ENCODE measurements at regions not wholly inside any gene's neighbourhood (a gene's known extent, or its start where the extent isn't known, plus 50 kb on each side); places are given as distances from the start of the nearest gene placed in this dataset.
A peak's percentile ranks its signal among the peaks of the same experiment; 100 is the strongest.

GRCh38 chr7:22667187-22667561 is 59.8 kb upstream of the IL6 start:
- H4K20me1 ChIP-seq, result no peaks in the 10 kb centered on the region
- no peak overlapping the region for H3K4me3 ChIP-seq
- H3K4me1 ChIP-seq, result peaks cover 21% of the 10 kb centered on the region
- no peak overlapping the region for H3K27ac ChIP-seq
- no peak overlapping the region for H3K4me2 ChIP-seq
- no peak for TF ChIP-seq Cebpa-rat (IDR thresholded peaks at IDR 0.05)
- no peak overlapping the region for H3K9ac ChIP-seq
- H3K36me3 ChIP-seq, result no peaks in the 10 kb centered on the region
- H3K27me3 ChIP-seq, result no peaks in the 10 kb centered on the region
- peaks cover 16% of the 10 kb centered on the region for H3K9me3 ChIP-seq

GRCh38 chr7:22666732-22667131 is 60.3 kb upstream of the IL6 start:
- Histone ChIP-seq H3K9me3 (peaks cover 16% of the 10 kb centered on the region), H3K27me3 (no peaks in the 10 kb centered on the region), H3K27ac (no peak overlapping the region), H4K20me1 (no peaks in the 10 kb centered on the region), H3K9ac (no peak overlapping the region), H3K4me1 (peaks cover 21% of the 10 kb centered on the region), H3K36me3 (no peaks in the 10 kb centered on the region), H3K4me2 (no peak overlapping the region), H3K4me3 (no peak overlapping the region)
- no peak for TF ChIP-seq Cebpa-rat (IDR thresholded peaks at IDR 0.05)

GRCh38 chr7:22665923-22666322 is 61.1 kb upstream of the IL6 start:
- H3K27me3 ChIP-seq, result no peaks in the 10 kb centered on the region
- no peak overlapping the region for H3K4me2 ChIP-seq
- H3K36me3 ChIP-seq, result no peaks in the 10 kb centered on the region
- H3K9me3 ChIP-seq, result peaks cover 16% of the 10 kb centered on the region
- H3K4me1 ChIP-seq, result peaks cover 16% of the 10 kb centered on the region
- H3K27ac ChIP-seq, result no peak overlapping the region
- H3K4me3 ChIP-seq, result no peak overlapping the region
- TF ChIP-seq Cebpa-rat (IDR thresholded peaks at IDR 0.05), result no peak
- H4K20me1 ChIP-seq, result no peaks in the 10 kb centered on the region
- no peak overlapping the region for H3K9ac ChIP-seq

- Histone ChIP-seq H3K4me2 (no peak overlapping the region), H3K4me1 (peaks cover 16% of the 10 kb centered on the region), H3K27ac (no peak overlapping the region), H3K27me3 (no peaks in the 10 kb centered on the region), H4K20me1 (no peaks in the 10 kb centered on the region), H3K4me3 (no peak overlapping the region), H3K9ac (no peak overlapping the region), H3K9me3 (peaks cover 16% of the 10 kb centered on the region), H3K36me3 (no peaks in the 10 kb centered on the region)
- TF ChIP-seq Cebpa-rat (IDR thresholded peaks at IDR 0.05), result no peak
Observed at GRCh38 chr7:22664988-22665798, 61.8 kb upstream of the IL6 start.

- H3K4me2 ChIP-seq, result no peak overlapping the region
- TF ChIP-seq Cebpa-rat (IDR thresholded peaks at IDR 0.05), result no peak
- no peaks in the 10 kb centered on the region for H3K27me3 ChIP-seq
- H3K9ac ChIP-seq, result no peak overlapping the region
- H4K20me1 ChIP-seq, result no peaks in the 10 kb centered on the region
- H3K4me3 ChIP-seq, result no peak overlapping the region
- peaks cover 23% of the 10 kb centered on the region for H3K9me3 ChIP-seq
- no peak overlapping the region for H3K27ac ChIP-seq
- peaks cover 16% of the 10 kb centered on the region for H3K4me1 ChIP-seq
- H3K36me3 ChIP-seq, result no peaks in the 10 kb centered on the region
Observed at GRCh38 chr7:22663721-22664120, 63.3 kb upstream of the IL6 start.

GRCh38 chr7:22663357-22663718 is 63.7 kb upstream of the IL6 start:
- no peak overlapping the region for H3K9ac ChIP-seq
- no peak for TF ChIP-seq Cebpa-rat (IDR thresholded peaks at IDR 0.05)
- H3K27me3 ChIP-seq, result no peaks in the 10 kb centered on the region
- no peaks in the 10 kb centered on the region for H3K36me3 ChIP-seq
- H3K27ac ChIP-seq, result no peak overlapping the region
- H3K4me1 ChIP-seq, result peaks cover 16% of the 10 kb centered on the region
- peaks cover 23% of the 10 kb centered on the region for H3K9me3 ChIP-seq
- H3K4me3 ChIP-seq, result no peak overlapping the region
- H3K4me2 ChIP-seq, result no peak overlapping the region
- no peaks in the 10 kb centered on the region for H4K20me1 ChIP-seq

- Histone ChIP-seq H3K27me3 (no peaks in the 10 kb centered on the region), H3K4me2 (peak overlapping the region; percentile 42), H3K27ac (no peak overlapping the region), H4K20me1 (no peaks in the 10 kb centered on the region), H3K4me1 (peaks cover 16% of the 10 kb centered on the region), H3K9me3 (peaks cover 23% of the 10 kb centered on the region), H3K9ac (no peak overlapping the region), H3K36me3 (no peaks in the 10 kb centered on the region), H3K4me3 (no peak overlapping the region)
- TF ChIP-seq Cebpa-rat (IDR thresholded peaks at IDR 0.05), result no peak
Observed at GRCh38 chr7:22662556-22663356, 64.2 kb upstream of the IL6 start.

- Histone ChIP-seq H3K4me2 (peak overlapping the region; percentile 42), H4K20me1 (no peaks in the 10 kb centered on the region), H3K36me3 (no peaks in the 10 kb centered on the region), H3K9ac (no peak overlapping the region), H3K27me3 (no peaks in the 10 kb centered on the region), H3K4me3 (no peak overlapping the region), H3K9me3 (peaks cover 23% of the 10 kb centered on the region), H3K4me1 (peaks cover 16% of the 10 kb centered on the region), H3K27ac (no peak overlapping the region; the same call in 1 of the 2 replicates)
- TF ChIP-seq Cebpa-rat (IDR thresholded peaks at IDR 0.05), result no peak
Observed at GRCh38 chr7:22662036-22662435, 65.0 kb upstream of the IL6 start.

GRCh38 chr7:22660732-22661131 is 66.3 kb upstream of the IL6 start:
- peaks cover 22% of the 10 kb centered on the region for H3K9me3 ChIP-seq
- peaks cover 16% of the 10 kb centered on the region for H3K4me1 ChIP-seq
- H3K27me3 ChIP-seq, result no peaks in the 10 kb centered on the region
- TF ChIP-seq Cebpa-rat (IDR thresholded peaks at IDR 0.05), result no peak
- H4K20me1 ChIP-seq, result no peaks in the 10 kb centered on the region
- H3K4me3 ChIP-seq, result no peak overlapping the region
- H3K9ac ChIP-seq, result no peak overlapping the region
- H3K27ac ChIP-seq, result no peak overlapping the region
- H3K4me2 ChIP-seq, result no peak overlapping the region
- no peaks in the 10 kb centered on the region for H3K36me3 ChIP-seq

GRCh38 chr7:22660293-22660692 is 66.7 kb upstream of the IL6 start:
- Histone ChIP-seq H4K20me1 (no peaks in the 10 kb centered on the region), H3K9ac (no peak overlapping the region), H3K4me1 (peaks cover 16% of the 10 kb centered on the region), H3K9me3 (peaks cover 19% of the 10 kb centered on the region), H3K27ac (no peak overlapping the region), H3K27me3 (no peaks in the 10 kb centered on the region), H3K36me3 (no peaks in the 10 kb centered on the region), H3K4me3 (no peak overlapping the region), H3K4me2 (no peak overlapping the region)
- no peak for TF ChIP-seq Cebpa-rat (IDR thresholded peaks at IDR 0.05)

All from BLaER1 (cell line).